ENCODE measurements at regions not wholly inside any gene's neighbourhood (a gene's known extent, or its start where the extent isn't known, plus 50 kb on each side); places are given as distances from the start of the nearest gene placed in this dataset.

DNA sequence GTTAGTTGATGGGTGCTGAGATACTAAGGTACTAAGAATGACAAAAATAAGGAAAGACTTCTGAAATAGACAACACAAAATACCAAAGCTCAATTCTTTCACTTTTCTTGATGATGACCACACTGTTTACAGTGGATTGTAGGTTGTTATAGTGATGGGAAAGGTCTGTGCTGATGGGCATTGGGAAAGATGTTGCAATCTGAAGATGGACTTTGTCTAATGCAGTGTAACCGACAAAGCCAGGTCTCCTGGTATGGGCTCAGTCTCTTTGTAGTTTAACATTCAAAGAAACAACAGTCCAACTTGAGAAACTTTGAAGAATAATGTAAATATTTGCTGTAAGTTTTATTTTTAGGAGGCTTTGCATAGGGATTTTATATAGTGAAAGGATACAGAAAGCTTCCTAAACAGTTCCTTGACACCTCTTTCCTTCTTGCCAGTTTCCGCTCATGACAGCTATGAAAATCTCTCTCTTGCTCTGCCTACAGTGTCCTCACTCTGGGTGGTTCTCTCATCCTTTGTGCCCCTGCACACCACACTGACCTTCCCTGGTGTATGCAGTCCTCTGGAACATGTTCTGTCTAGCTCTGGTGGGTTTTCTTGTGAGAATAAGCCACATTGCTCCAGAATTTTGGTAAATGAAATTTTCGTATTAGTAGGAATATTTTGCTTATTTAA is 172.2 kb downstream of the KCNRG start:
- no peak for DNase-seq (ENCODE audit: low read depth in 2 of 3, low spot score in 2 of 3)

DNA sequence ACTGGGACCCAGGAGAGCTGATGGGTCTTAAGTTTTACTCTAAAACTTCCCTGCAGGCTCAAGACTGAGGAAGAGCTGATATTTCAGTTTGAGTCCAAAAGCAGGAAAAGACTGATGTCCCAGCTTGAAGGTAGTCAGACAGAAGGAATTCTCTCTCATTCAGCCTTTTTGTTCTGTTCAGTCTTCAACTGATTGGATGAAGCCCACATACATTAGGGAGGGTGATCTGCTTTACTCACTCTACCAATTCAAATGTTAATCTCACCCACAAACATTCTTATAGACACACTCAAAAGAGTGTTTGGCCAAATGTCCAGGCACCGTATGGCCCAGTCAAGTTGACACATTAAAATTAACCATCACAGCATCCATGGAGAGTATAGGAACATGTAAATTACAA is 173.5 kb downstream of the KCNRG start:
- no peak for DNase-seq (ENCODE audit: low read depth in 2 of 3, low spot score in 2 of 3)

DNA sequence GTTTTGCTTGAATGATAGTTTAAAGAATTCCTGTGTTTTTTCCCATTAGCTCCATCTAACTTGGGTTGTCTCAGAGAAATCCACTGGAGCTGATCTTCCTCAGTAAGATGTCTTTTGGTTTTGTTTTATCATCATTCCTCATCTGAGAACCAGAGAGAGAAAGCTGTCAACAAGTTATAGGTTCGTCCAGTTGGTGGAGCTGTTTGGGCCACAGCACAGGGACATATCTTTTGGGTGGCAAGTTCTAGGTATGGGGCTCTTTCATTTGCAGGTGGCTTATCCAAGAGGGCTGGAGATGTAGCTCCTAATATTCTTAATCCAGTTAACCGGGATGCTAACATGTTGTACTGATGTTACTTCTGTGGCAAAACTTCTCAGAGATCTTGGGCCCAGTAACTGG is 174.2 kb downstream of the KCNRG start:
- no peak for DNase-seq (ENCODE audit: low read depth in 2 of 3, low spot score in 2 of 3)

DNA sequence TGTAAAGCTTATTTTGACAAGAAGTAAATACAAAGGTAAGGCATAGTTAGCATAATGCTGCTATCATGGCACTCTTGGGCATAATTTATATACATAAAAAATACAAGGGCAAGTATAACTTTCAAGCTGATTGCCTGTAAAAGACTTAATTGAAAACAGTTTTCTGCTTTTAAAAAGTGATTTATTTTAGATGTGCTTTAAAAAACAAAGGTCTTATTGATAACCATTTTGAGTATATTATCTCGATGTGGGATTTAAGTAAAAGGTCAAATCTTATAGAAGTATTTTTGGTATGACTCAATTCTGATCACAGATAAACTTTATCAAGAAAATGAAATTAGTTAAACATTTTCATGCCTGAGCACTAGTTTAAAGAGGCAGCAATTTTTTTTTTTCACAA is 175.8 kb downstream of the KCNRG start:
- DNase-seq (ENCODE audit: low read depth in 2 of 3, low spot score in 2 of 3): no peak

DNA sequence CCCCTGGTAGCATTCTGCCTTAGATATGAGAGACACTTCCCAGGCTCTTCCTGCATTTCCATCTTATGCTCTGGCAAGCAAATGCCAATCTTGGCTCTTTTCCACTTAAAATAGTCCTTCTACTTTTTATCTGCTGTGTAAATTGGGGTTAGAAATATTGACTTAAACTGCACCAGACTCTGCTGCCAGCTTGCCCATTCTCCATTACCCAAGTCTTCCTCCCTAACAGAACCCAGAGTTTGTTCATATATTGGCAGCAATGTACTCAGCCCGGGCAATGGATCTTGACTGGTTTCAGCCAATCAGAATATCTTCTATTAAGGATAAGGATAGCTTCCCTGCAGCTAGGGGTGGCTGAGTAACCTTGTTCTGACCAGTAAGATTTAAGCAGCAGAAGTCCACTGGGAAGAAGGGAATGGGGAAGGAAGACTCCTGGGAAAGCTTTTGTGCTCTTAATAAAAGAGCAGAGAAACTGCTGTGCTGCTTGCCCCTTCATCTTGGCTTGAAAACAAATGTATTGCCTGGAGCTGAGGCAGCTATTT is 177.1 kb downstream of the KCNRG start:
- DNase-seq (ENCODE audit: low read depth in 2 of 3, low spot score in 2 of 3): no peak

DNA sequence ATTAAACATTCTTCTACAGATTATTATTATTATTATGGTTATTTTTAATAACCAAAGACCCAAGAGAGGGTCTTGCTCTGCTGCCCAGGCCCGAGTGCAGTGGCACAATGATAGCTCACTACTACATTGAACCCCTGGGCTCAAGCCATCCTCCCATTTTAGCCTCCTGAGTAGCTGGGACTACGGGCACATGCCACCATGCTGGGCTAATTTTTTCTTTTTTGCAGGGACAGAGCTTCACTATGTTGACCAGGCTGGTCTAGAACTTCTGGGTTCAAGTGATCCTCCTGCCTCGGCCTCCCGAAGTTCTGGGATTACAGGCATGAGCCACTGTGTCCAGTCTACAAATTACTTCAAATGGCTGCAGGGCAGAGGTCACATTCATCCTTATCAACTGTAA is 179.8 kb downstream of the KCNRG start:
- no peak for DNase-seq (ENCODE audit: low read depth in 2 of 3, low spot score in 2 of 3)

DNA sequence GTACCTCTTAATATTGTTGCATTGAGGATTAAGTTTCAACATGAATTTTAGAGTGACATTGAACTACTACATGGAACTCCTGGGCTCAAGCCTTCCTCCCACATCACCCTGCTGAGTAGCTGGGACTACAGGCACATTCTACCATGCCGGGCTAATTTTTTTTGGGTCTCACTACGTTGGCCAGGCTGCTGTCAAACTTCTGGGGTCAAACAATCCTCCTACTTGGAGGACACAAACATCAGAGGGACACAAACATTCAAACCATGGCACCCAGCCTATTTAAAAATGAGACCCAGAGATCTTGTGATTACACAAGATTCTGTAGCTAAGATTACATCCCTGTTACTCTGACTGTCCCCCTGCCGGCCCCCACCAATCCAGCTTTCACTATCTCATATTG is 180.9 kb downstream of the KCNRG start:
- no peak for DNase-seq (ENCODE audit: low read depth in 2 of 3, low spot score in 2 of 3)

DNA sequence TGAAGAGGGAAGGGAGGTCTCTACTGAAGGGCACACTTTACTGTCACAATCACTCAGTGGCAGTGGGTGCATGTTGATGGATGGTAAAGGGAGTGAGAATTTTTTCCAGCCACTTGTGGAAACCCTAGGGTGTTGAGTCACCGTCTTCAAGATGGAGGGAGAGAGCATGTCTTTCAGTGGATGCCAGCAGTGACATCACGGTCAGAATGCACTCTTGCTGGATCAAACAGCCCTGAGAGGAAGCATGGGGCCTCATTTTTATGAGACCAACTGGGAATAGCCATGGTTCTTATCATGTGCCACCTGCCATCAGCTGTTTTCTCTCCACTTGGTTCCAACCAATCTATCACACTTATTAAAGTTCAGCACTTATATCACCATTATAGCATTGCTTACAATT is 182.5 kb downstream of the KCNRG start:
- no peak for DNase-seq (ENCODE audit: low read depth in 2 of 3, low spot score in 2 of 3)

DNA sequence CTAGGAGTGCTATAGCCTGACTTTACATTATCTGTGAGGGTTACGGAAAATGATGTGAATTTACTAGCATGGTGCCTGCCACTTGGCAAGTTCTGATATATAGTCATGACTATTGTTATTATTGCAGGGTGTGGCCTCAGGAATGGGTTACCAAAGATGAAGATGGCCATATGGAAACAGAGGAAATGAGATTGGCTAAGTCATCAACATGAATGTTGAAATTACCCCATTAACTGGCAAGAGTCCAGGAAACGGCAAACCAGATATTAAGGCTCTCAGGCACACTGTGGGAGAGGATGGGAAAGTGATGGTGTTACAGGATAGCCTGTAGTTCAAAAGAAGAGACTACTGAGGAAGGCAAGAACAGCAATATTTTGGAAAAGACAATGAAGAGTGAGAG is 183.3 kb downstream of the KCNRG start:
- peak in 1 of 3 donors; percentile 11 for DNase-seq (ENCODE audit: low read depth in 2 of 3, low spot score in 2 of 3)

DNA sequence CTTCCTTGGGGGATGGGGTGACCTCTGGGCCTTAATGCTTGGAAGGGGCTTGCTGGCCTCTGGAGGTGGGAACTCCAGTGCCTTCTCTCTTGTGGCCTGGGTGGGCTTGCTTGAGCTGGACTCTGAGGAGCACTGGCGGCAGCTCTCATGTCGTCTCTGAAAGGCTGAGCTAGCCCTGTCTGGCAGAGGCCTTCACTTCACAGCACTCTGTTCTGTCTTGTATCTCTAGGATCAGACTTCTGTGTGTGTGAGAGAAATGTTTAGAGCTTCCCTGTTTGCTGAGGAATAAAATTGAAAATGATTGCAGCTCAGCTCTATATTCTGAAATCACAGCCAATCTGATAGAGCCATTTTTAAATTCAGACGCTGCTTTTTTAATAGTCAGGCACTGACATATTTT is 185.3 kb downstream of the KCNRG start:
- no peak for DNase-seq (ENCODE audit: low read depth in 2 of 3, low spot score in 2 of 3)

DNA sequence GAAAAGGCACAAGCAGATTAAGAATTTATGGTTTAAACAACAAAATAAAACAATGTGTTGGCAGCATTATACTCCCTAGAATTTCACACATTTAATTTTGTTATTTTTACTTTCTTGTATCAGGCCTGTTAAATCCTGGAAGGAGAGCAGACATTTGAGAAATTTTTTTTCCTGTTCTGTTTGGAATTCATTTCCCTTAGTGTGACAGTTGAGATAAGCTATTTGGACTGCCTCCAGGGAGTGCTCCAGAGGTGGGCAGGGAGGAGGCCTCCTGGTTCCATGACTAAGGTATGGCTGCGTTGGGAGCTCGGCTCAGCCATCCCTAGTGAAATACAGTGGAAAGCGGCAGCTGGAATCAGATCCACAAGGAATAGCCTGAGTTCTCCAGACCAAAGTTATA is 185.7 kb downstream of the KCNRG start:
- no peak for DNase-seq (ENCODE audit: low read depth in 2 of 3, low spot score in 2 of 3)

DNA sequence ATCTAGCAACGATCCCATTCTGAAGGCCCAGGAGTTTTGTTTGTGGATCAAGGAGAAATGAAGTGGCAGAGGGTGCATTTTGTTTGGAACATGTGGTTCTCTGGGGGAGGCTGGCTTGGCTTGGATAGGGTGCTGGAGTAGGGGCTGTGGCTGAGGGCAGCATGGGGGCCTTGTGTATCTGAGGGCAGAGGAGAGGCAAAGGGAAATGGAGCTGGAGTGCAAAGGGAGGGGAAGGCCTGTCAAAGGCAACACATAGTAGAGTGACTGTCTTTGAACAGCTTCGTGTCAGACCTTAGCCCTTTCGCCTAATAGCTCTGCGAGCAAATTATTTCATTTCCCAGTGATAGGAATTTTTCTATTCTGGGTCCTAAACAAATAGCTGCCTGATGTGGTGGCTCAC is 187.2 kb downstream of the KCNRG start:
- no peak for DNase-seq (ENCODE audit: low read depth in 2 of 3, low spot score in 2 of 3)

DNA sequence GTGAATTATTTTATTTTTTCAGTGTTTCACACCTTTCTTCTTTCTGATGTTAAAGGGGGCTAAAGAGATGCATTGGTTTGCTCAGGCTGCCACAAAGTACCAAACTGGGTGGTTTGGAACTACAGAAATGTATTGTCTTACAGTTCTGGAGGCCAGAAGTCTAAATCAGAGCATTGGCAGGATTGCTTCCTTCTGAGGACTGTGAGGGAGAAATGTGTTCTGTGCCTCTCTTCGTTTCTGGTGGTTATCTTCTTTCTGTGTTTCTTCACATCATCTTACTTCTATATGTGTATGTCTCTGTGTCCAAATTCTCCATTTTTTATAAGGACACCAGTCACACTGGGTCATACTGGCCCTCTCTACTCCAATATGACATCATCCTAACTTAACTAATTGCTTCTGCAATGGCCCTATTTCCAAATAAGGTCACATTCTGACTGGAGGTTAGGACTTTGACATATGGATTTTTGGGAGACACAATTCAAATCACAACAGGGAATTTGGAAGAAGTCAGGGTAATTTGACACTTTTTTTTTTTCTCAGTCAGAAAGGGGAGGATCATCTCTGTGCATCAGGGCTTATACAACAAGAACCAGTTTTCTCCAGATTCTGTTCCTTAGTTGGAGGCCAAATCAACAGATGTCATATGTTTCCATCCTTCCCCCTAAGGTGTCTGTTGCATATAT is 188.2 kb downstream of the KCNRG start:
- DNase-seq (ENCODE audit: low read depth in 2 of 3, low spot score in 2 of 3): no peak

DNA sequence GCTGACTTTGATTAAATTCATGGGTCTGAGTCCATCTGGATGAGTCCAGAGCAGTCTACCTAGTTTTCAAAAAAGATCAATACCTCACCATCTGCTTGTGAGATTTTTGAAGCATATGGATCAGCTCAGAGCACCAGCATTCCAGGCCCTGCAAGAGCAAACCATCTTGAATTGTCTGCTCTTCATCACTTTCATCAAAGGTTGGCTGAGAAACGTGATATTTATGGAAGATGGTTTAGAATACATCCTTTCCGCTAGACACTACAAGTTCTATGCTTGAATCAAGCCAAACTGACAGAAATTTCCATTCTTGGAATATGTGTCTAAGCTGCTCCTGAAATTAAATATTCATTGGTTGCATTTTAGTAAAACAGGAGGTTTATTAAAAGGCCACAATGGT is 190.3 kb downstream of the KCNRG start:
- DNase-seq (ENCODE audit: low read depth in 2 of 3, low spot score in 2 of 3): no peak

DNA sequence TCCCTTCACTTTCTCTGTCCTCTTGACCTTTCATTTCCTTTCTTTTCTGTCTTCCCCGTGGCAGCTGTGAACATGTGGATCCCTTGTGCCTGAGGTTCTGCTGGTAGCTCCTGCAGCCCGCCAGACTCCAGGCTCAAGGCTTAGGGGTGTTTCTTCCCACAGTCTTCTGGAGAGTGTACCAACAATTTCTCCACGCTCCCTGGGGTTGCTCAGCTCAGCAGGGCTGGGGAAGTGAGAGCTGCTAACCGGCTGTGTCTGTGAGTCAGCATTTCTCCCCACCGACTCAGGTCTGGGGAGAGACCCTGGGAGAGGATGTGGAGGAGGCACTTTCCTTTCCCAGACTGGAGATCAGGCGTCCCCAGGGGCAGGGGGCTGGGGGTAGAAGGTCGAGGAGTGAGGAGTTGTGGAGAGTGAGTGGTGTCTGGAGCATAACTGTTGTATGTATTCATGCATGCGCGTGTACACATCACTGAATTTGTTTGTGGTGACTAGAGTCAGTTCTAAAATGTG is 193.6 kb downstream of the KCNRG start:
- peak in 2 of 3 donors; percentile 62 to 73 for DNase-seq (ENCODE audit: low read depth in 2 of 3, low spot score in 2 of 3)

DNA sequence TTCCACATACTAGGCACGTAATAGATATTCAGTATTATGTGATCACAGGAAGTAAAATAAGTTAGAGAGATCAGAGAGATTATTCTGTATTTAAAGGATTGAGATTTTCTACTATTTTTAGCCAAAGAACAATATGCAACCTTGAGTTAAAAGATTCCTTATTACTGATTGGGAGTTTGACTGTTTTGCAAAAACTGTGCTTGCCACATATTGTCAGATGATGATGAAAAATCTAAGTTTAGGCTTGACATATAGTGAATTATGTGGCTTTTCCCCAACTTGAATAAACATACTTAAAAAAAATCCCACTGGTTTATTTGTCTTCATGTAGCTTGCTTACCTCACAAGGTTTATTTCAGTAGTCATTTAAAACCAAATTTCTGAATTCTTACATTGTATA is 194.4 kb downstream of the KCNRG start:
- DNase-seq (ENCODE audit: low read depth in 2 of 3, low spot score in 2 of 3): no peak

DNA sequence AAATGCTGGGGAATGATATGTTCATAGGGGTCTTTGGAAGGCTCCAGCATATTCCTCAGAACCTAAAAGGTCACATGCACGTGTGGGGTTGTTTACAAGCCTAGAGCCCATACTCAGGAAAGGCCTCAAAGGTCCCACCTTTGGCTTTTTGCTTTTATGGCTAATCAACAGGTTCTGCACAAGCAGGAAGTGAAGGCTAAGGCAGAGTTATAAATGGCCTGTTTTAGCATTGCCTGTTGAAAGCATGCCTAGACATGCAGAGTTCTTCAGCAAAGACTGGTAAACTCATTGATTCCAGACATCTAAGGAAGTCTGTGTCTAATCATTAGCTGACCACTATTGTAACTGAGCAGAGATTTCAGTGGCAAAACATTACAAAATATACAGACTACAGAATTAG is 198.3 kb downstream of the KCNRG start:
- no peak for DNase-seq (ENCODE audit: low read depth in 2 of 3, low spot score in 2 of 3)

DNA sequence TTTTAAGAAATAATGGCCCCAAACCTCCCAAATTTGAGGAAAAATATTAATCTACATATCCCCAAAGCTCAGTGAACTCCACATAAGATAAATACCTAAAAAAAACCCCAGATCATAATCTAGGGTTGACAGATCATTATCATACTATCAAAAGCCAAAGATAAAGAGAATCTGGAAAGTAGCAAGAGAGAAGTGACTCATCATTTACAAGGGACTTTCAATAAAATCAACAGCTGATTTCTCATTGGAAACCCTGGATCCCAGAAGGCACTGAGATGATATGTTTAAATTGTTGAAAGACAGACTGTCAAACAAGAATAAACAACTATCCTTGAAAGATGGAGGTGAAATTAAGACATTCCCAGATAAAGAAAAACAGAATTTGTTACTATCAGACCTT is 199.3 kb downstream of the KCNRG start:
- no peak for DNase-seq (ENCODE audit: low read depth in 2 of 3, low spot score in 2 of 3)

DNA sequence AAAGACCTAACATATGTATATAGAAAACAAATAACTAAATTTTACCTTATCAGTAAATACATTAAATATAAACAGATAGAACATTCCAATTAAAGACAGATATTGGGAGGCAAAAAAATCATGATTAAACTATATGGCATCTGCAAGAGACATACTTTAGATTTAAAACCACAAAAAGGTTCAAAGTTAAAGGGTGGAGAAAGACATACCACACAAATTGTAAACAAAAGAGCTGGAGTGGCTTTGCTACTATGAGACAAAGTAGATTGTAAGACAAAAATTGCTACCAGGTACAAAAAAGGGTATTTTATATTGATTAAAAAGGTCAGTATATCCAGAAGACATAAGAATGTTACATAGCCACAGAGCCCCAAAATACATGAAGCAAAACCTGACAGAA is 200.2 kb downstream of the KCNRG start:
- no peak for DNase-seq (ENCODE audit: low read depth in 2 of 3, low spot score in 2 of 3)

DNA sequence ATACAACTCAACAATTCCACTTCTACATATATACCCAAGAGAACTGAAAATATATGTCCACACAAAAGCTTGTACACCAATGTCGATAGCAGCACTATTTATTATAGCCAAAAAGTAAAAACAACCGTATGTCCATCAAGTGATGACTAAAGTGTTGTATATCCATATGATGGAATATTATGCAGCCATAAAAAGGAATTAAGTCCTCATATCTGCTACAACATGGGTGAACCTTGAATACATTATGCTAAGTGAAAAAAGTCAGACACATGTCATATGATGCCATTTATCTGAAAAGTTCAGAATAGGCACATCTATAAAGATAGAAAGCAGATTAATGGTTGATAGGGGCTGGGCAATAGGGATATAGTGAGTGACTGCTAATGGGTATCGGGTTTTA is 204.5 kb downstream of the KCNRG start:
- no peak for DNase-seq (ENCODE audit: low read depth in 2 of 3, low spot score in 2 of 3)

DNA sequence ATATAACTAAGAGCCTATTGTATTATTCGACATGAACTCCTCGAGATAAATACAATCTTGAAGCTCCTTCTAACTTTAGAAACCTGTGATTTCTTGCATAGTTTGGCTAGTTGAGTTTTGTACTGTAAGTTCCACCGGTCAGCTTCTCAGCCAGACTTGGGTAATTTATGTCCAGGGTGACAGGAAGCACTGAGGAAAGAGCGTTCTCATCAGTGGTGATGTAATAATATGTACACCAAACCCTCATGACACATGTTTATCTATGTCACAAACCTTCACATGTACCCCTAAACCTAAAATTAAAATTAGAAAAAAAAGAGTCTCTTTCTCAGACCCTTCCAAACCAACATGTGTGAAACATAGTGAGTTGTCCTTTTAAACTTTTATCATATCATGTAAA is 205.7 kb downstream of the KCNRG start:
- DNase-seq (ENCODE audit: low read depth in 2 of 3, low spot score in 2 of 3): no peak

DNA sequence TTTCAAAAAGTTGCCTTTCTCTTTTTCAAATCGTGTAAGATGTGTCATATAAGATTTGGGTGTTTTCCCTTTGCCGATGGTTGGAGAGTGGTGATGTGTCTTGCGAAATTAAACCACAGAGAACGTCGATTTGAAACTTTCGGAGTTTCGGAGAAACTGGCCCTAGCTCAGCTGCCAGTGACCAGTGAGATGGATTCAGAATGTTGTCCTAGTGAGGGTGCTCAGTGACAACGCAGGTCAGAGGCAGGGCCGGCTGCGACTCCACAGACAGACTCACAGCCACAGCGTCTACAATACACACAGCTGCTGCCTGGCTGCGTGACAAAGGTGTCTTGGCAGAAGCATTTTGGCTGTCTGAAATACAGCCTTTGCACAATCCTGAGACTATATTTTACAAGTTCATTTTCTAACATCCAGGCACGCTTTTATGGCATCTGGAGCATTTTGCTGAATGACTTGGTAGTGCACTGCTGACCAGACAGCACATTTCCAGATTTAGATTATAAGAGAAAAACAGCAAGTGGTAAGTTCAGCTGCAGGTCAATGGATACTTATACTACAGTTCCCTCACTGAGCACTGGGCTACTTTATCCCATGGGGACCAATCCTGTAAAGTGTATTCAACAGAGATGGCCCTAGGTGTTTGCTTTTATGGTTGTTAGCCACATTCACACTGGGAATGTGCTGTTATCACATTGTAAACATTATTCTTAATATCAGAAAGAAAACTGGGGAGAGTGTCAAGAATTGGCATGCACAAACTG is 207.5 kb downstream of the KCNRG start:
- no peak for DNase-seq (ENCODE audit: low read depth in 2 of 3, low spot score in 2 of 3)

Measured in hematopoietic multipotent progenitor cell (in vitro differentiated cells).